Thyroid gland (tissue), 4 donors: ENCODE measurements at regions not wholly inside any gene's neighbourhood (a gene's known extent, or its start where the extent isn't known, plus 50 kb on each side); places are given as distances from the start of the nearest gene placed in this dataset. TPM values are rescaled to one million over a fixed set of nuclear protein-coding genes. Genes with fewer than 3 reads are reported as not detected.
A peak's percentile ranks its signal among the peaks of the same experiment; 100 is the strongest.

ENCODE experiments used
- DNase-seq, 2 donors: peaks; one replicate each; pipeline ENCODE4 v3.0.0-alpha.2; 2019
- H3K27ac ChIP-seq, 3 donors: fragments of 200-600 bp; sonication (generic); 1 replicate in 2 of 3; 2 replicates in 1 of 3; pipeline ENCODE4 v1.5.1; 2016 to 2019; ENCODE audit warnings: mild to moderate bottlenecking in 1 of 3, moderate library complexity in 1 of 3
- H3K27me3 ChIP-seq: fragments of 200-600 bp; sonication (generic); one replicate; pipeline ENCODE4 v1.5.1; 2019
- H3K36me3 ChIP-seq, 2 donors: fragments of 200-600 bp; sonication (generic); one replicate each; pipeline ENCODE4 v1.5.1; 2016 to 2019
- H3K4me1 ChIP-seq, 2 donors: fragments of 200-600 bp; sonication (generic); one replicate each; pipeline ENCODE4 v1.5.1; 2017 to 2019
- H3K4me3 ChIP-seq, 3 donors: fragments of 200-600 bp; sonication (generic); replicated peaks in 1 of 3; 1 replicate in 2 of 3; 2 replicates in 1 of 3; pipeline ENCODE4 v1.5.1; 2016; ENCODE audit warnings: mild to moderate bottlenecking in 1 of 3
- H3K9me3 ChIP-seq: fragments of 200-600 bp; sonication (generic); one replicate; pipeline ENCODE4 v1.5.1; 2017
- POLR2A ChIP-seq, 2 donors: fragments of 450-650 bp; IDR thresholded peaks; one replicate each; pipeline ENCODE4 v1.6.1; 2017; ENCODE audit warnings: antibody characterized with exemption in 2 of 2, mild to moderate bottlenecking in 2 of 2, moderate library complexity in 1 of 2
- WGBS, 2 donors: methylation state at CpG; one replicate each; pipeline ENCODE4 v1.1.5; 2017; 5-methylcytosine and 5-hydroxymethylcytosine counted together
- intact Hi-C: fragments of 100-400 bp; cut with DNase I; formaldehyde crosslinking; loops from one replicate; pipeline ENCODE4 v1.15.1; 2023
- small RNA-seq: library from RNA; depleted of rRNA; stranded (forward); fragments of <200 nt; gene quantifications from one replicate; pipeline ENCODE3, GENCODE V24; 2016
- TF ChIP-seq, protein P1 (sequence below), 6 experiments: fragments of 200-600 bp in 3 of 6; fragments of 450-650 bp in 3 of 6; sonication (generic) in 3 of 6; IDR thresholded peaks; one replicate each; pipeline ENCODE4 v1.5.1; 2016 to 2019; ENCODE audit warnings: antibody characterized with exemption in 6 of 6, mild to moderate bottlenecking in 2 of 6, inconsistent platforms in 1 of 6, moderate library complexity in 1 of 6

DNA sequence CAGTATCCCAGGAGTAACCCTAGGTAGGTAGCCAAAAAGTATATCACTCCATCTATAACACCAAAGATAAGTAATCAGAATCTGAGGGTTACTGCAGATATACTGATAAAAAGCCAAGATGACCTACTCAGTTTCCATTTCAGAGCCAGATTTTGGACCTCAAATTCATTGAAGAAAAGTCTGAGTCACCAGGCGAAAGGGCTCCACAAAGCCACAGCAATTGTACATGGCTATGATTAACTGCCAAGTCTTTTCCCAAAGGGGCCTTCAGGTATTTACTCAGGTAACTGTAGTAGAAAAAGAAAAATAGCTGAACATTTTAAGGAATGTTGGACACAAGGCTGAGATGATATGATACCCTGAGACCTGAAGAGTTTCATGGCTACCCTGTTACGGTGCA is 75.6 kb upstream of the KCNH7 start:
- DNase-seq, result no peak
- Histone ChIP-seq H3K4me1 (no peaks in the 10 kb centered on the region), H3K27ac (no peak overlapping the region), H3K27me3 (no peaks in the 10 kb centered on the region), H3K36me3 (no peaks in the 10 kb centered on the region), H3K9me3 (no peaks in the 10 kb centered on the region), H3K4me3 (no peak overlapping the region)
- TF ChIP-seq POLR2A (IDR thresholded peaks at IDR 0.05), result no peak
- TF ChIP-seq, protein P1, sequence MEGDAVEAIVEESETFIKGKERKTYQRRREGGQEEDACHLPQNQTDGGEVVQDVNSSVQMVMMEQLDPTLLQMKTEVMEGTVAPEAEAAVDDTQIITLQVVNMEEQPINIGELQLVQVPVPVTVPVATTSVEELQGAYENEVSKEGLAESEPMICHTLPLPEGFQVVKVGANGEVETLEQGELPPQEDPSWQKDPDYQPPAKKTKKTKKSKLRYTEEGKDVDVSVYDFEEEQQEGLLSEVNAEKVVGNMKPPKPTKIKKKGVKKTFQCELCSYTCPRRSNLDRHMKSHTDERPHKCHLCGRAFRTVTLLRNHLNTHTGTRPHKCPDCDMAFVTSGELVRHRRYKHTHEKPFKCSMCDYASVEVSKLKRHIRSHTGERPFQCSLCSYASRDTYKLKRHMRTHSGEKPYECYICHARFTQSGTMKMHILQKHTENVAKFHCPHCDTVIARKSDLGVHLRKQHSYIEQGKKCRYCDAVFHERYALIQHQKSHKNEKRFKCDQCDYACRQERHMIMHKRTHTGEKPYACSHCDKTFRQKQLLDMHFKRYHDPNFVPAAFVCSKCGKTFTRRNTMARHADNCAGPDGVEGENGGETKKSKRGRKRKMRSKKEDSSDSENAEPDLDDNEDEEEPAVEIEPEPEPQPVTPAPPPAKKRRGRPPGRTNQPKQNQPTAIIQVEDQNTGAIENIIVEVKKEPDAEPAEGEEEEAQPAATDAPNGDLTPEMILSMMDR (IDR thresholded peaks at IDR 0.05), result no peak
- 97 to 98% methylated on average over 2 of the region's 2 CpGs for WGBS, 2 donors
- intact Hi-C loops, result no loop called here

DNA sequence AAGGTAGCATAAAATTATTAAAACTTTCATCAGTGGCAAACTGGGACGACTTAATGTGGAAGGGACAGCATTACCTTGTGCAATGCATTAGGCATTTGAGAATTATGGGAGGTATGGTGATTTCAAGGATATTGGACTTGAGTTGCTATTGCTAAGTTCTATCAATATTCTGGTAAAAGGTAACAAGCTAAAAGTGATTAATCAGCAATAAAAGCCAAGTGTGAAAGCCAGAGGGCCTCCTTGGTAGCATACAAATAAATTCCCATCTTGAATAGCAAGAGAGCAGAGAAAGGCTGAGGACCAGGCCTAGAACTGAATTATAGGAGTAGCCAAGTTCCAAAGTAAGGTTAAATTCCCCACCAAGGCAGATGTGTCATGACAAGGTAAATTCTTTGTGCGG is 74.2 kb upstream of the KCNH7 start:
- intact Hi-C loops, result no loop called here
- DNase-seq, result no peak
- no peaks in the 10 kb centered on the region for H3K27me3 ChIP-seq
- TF ChIP-seq, protein P1 (IDR thresholded peaks at IDR 0.05), result no peak
- TF ChIP-seq POLR2A (IDR thresholded peaks at IDR 0.05), result no peak
- H3K27ac ChIP-seq, result no peak overlapping the region
- no peak overlapping the region for H3K4me3 ChIP-seq
- no peaks in the 10 kb centered on the region for H3K4me1 ChIP-seq
- 89 to 90% methylated on average over 2 of the region's 2 CpGs for WGBS, 2 donors
- no peaks in the 10 kb centered on the region for H3K9me3 ChIP-seq
- H3K36me3 ChIP-seq, result no peaks in the 10 kb centered on the region

DNA sequence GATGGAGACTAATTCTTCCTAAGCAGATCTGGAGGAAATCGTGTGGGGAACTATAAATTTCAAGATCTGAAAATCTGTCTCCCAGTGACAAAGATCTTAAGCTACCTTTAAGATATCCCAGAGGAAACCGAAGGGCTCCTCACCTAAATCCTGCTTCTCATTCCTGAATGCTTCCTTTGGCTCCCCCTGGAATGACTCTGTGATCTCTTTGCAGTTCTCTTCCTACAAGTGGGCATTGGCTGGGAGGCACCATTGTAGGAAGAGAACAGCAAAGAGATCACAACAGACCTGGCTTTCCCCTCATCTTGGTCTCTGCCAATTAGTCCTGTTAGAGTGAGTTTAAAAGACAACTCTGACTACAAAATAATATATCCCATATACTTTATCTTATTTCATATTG is 70.0 kb upstream of the KCNH7 start:
- 64 to 65% methylated on average over 2 of the region's 2 CpGs for WGBS, 2 donors
- intact Hi-C loops, result no loop called here

DNA sequence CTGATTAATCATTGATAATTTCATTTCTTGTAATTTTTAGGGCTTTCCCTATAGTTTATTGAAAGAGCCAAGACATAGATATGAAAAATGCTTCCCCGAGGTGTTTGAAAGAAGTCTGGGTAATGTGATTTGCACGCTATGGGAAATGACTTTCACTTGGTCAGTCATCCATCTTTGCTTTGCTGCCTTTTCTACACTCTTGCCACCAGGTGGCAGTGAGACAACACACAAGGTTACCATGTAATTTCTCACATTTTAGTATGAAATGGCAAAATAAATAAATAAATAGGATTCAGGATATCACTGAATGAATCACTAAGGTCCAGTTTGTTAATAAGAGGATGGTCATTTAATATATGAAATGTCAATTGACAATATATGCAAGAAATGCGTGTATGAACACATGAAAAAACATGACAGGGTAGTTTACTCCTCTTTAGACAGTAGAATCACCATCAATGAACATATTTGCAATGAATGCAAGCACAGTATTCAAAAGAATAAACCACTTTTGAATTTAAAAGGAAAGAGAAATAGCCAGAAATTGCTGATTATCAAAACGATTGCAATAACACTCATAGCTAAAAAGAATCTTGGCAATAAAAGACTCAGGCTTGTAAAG is 52.2 kb upstream of the KCNH7 start:
- TF ChIP-seq, protein P1 (IDR thresholded peaks at IDR 0.05), result peak in 1 of 6 experiments; percentile 40
- TF ChIP-seq POLR2A (IDR thresholded peaks at IDR 0.05), result no peak
- intact Hi-C loops, result no loop called here
- DNase-seq, result no peak
- no peaks in the 10 kb centered on the region for H3K9me3 ChIP-seq
- no peak overlapping the region for H3K4me3 ChIP-seq
- no peaks in the 10 kb centered on the region for H3K36me3 ChIP-seq
- no peak overlapping the region for H3K27ac ChIP-seq
- no peaks in the 10 kb centered on the region for H3K4me1 ChIP-seq
- no peaks in the 10 kb centered on the region for H3K27me3 ChIP-seq
- 31 to 35% methylated on average over 4 of the region's 4 CpGs for WGBS, 2 donors

More for the DNA sequence above, 70.0 kb upstream of the KCNH7 start:
- Histone ChIP-seq H3K4me1 (no peaks in the 10 kb centered on the region), H3K4me3 (no peak overlapping the region), H3K27me3 (no peaks in the 10 kb centered on the region), H3K27ac (no peak overlapping the region), H3K36me3 (no peaks in the 10 kb centered on the region), H3K9me3 (no peaks in the 10 kb centered on the region)
- DNase-seq, result no peak
- TF ChIP-seq POLR2A (IDR thresholded peaks at IDR 0.05), result no peak
- TF ChIP-seq, protein P1 (IDR thresholded peaks at IDR 0.05), result no peak

DNA sequence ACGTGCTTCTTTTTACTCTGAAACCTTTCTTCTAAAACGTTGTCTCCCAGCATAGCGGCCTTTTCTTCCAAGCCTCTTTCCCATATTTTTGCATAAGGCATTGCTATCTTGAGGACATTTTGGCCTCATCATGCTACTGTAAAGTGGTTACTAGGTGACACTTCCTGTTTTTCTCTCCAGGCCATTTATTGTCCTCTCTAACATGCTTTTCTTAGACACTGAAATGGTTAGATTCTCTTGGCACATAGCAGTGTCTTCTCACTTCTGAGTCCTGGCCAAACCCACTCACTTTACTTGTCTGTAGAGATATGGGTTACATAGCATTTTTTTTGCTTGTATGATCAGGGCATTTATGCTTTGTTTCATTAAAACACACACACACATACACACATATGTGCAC is 50.1 kb upstream of the KCNH7 start:
- H3K4me1 ChIP-seq, result no peaks in the 10 kb centered on the region
- no peaks in the 10 kb centered on the region for H3K36me3 ChIP-seq
- H3K27me3 ChIP-seq, result no peaks in the 10 kb centered on the region
- DNase-seq, result no peak
- TF ChIP-seq, protein P1 (IDR thresholded peaks at IDR 0.05), result no peak
- no peak for TF ChIP-seq POLR2A (IDR thresholded peaks at IDR 0.05)
- H3K4me3 ChIP-seq, result no peak overlapping the region
- H3K27ac ChIP-seq, result no peak overlapping the region
- no peaks in the 10 kb centered on the region for H3K9me3 ChIP-seq
- intact Hi-C loops, result no loop called here
- WGBS, 2 donors, result 74 to 84% methylated on average over 3 of the region's 3 CpGs

Small RNAs in the stretch of these regions (small RNA-seq; reads per million reads assigned to genes)
- not detected for gene RNU6-627P
